Gastroesophageal sphincter (tissue), 4 donors: ENCODE measurements at regions not wholly inside any gene's neighbourhood (a gene's known extent, or its start where the extent isn't known, plus 50 kb on each side); places are given as distances from the start of the nearest gene placed in this dataset.
"Not testable (repeated sequence)": the region's sequence is repeated elsewhere in the genome, so short reads cannot be mapped to it uniquely, and the experiment has no call there.

ENCODE experiments used
- ATAC-seq: fragments of 150-250 bp; one replicate; pipeline ENCODE4 v1.9.1; 2016; ENCODE audit warnings: mild to moderate bottlenecking, moderate library complexity
- H3K27ac ChIP-seq, 4 donors: fragments of 200-600 bp; sonication (generic) in 3 of 4; 1 replicate in 3 of 4; 2 replicates in 1 of 4; pipeline ENCODE4 v1.5.1; 2016 to 2019
- H3K27me3 ChIP-seq: fragments of 200-600 bp; sonication (generic); one replicate; pipeline ENCODE4 v1.5.1; 2019
- H3K36me3 ChIP-seq, 2 donors: fragments of 200-600 bp; sonication (generic); one replicate each; pipeline ENCODE4 v1.5.1; 2019; ENCODE audit warnings: control low read depth in 1 of 2
- H3K4me1 ChIP-seq, 3 donors: fragments of 200-600 bp; sonication (generic); 1 replicate in 2 of 3; 2 replicates in 1 of 3; pipeline ENCODE4 v1.5.1; 2016 to 2019; ENCODE audit warnings: control low read depth in 2 of 3
- H3K4me3 ChIP-seq, 2 donors: fragments of 200-600 bp; sonication (generic); one replicate each; pipeline ENCODE4 v1.5.1; 2019; ENCODE audit warnings: mild to moderate bottlenecking in 1 of 2, moderate library complexity in 1 of 2
- H3K9me3 ChIP-seq, 3 donors: fragments of 200-600 bp; sonication (generic); one replicate each; pipeline ENCODE4 v1.5.1; 2017 to 2019; ENCODE audit warnings: control low read depth in 2 of 3
- CTCF ChIP-seq, 4 experiments: fragments of 200-600 bp in 2 of 4; fragments of 450-650 bp in 2 of 4; sonication (generic) in 1 of 4; IDR thresholded peaks; one replicate each; pipeline ENCODE4 v1.5.1; 2017 to 2019; ENCODE audit warnings: antibody characterized with exemption in 4 of 4, mild to moderate bottlenecking in 2 of 4, moderate library complexity in 2 of 4
- EP300 ChIP-seq: sonication (generic); formaldehyde crosslinking; IDR thresholded peaks from one replicate; pipeline ENCODE4 v1.6.1; 2017; ENCODE audit warnings: antibody characterized with exemption, mild to moderate bottlenecking
- POLR2A ChIP-seq, 2 donors: fragments of 450-650 bp; IDR thresholded peaks; one replicate each; pipeline ENCODE4 v1.6.1; 2017; ENCODE audit warnings: antibody characterized with exemption in 2 of 2, mild to moderate bottlenecking in 2 of 2, moderate library complexity in 1 of 2
- POLR2AphosphoS5 ChIP-seq: sonication (generic); formaldehyde crosslinking; IDR thresholded peaks from one replicate; pipeline ENCODE4 v1.6.1; 2017; ENCODE audit warnings: antibody characterized with exemption
- WGBS, 2 donors: methylation state at CpG; one replicate each; pipeline ENCODE4 v1.1.5; 2018; ENCODE audit warnings: low coverage in 1 of 2; 5-methylcytosine and 5-hydroxymethylcytosine counted together

DNA sequence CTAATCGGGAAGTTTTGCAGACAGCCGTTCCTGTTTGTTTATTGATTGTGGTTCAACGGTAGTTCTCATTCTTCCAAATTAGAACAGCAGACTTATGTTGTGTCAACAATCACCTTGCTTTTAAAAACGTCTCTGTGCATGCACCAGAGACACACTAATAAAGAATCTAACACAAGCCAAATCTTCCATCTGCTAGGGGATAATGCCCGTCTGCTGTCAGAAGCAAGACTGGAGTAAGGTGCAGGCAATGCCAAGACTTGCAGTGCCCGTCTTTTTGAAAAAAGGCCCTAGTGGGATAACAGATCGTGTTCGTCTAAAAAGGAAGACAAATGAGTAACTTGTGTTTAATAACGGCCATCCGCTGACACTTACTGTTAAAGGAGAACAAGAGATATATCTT is 158.4 kb downstream of the KCNJ2 start:
- Histone ChIP-seq H3K27ac (no peak overlapping the region), H3K4me1 (no peaks in the 10 kb centered on the region), H3K27me3 (no peaks in the 10 kb centered on the region), H3K9me3 (no peaks in the 10 kb centered on the region), H3K4me3 (no peak overlapping the region), H3K36me3 (no peaks in the 10 kb centered on the region)
- WGBS, 2 donors: 49 to 50% methylated on average over 10 of the region's 10 CpGs
- TF ChIP-seq POLR2AphosphoS5 (no peak), CTCF (IDR thresholded peaks at IDR 0.05) (no peak)
- ATAC-seq: no peak

DNA sequence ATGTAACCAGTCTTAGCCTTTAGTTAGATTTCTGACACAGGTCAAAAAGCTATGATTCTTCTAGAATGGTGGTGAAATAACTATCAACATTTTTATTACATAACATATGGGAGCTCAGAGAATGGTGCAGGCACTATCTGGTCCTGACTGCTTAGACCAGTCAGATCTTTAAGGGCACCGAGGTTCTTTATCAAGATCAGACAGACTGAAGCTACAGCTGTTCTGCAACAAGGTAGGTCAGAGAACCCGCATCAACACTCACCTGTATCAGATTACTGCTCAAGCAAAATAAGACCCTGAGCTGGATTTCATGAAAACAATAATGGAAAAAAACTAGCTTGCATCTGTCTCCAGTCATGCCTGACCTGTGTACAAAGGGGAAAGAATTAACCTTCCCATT is 160.4 kb downstream of the KCNJ2 start:
- Histone ChIP-seq H3K4me1 (no peaks in the 10 kb centered on the region), H3K27me3 (no peaks in the 10 kb centered on the region), H3K36me3 (no peaks in the 10 kb centered on the region), H3K27ac (no peak overlapping the region), H3K9me3 (no peaks in the 10 kb centered on the region), H3K4me3 (no peak overlapping the region)
- WGBS, 2 donors: 95 to 100% methylated on average over 2 of the region's 2 CpGs
- TF ChIP-seq POLR2AphosphoS5 (no peak), CTCF (IDR thresholded peaks at IDR 0.05) (no peak), EP300 (no peak), POLR2A (IDR thresholded peaks at IDR 0.05) (no peak)
- no peak for ATAC-seq

- H3K9me3 ChIP-seq, H3K36me3 ChIP-seq, H3K27me3 ChIP-seq, ATAC-seq, H3K27ac ChIP-seq, H3K4me3 ChIP-seq, H3K4me1 ChIP-seq: not testable (repeated sequence)
- 100% methylated on average over 1 of the region's 1 CpG; no CpG with 5 or more reads in 1 of the 2 donors for WGBS, 2 donors
These were observed 161.7 kb downstream of the KCNJ2 start for GRCh38 chr17:70331066-70331465.

GRCh38 chr17:70332356-70333210 is 163.3 kb downstream of the KCNJ2 start:
- Histone ChIP-seq H3K4me1 (no peaks in the 10 kb centered on the region), H3K36me3 (no peaks in the 10 kb centered on the region), H3K27me3 (no peaks in the 10 kb centered on the region), H3K9me3 (no peaks in the 10 kb centered on the region), H3K27ac (no peak overlapping the region), H3K4me3 (no peak overlapping the region)
- no peak for ATAC-seq
- 28 to 63% methylated on average over 2 to 6 of the region's 6 CpGs for WGBS, 2 donors
- no peak for TF ChIP-seq POLR2AphosphoS5
- no peak for TF ChIP-seq POLR2A (IDR thresholded peaks at IDR 0.05)
- no peak for TF ChIP-seq CTCF (IDR thresholded peaks at IDR 0.05)
- no peak for TF ChIP-seq EP300

- H3K9me3 ChIP-seq: no peaks in the 10 kb centered on the region
- H3K4me1 ChIP-seq: no peaks in the 10 kb centered on the region
- ATAC-seq: no peak
- WGBS, 2 donors: 53 to 90% methylated on average over 1 to 2 of the region's 2 CpGs
- no peaks in the 10 kb centered on the region for H3K36me3 ChIP-seq
- no peak overlapping the region for H3K27ac ChIP-seq
- no peaks in the 10 kb centered on the region for H3K27me3 ChIP-seq
- TF ChIP-seq CTCF (IDR thresholded peaks at IDR 0.05) (no peak), POLR2AphosphoS5 (no peak), EP300 (no peak), POLR2A (IDR thresholded peaks at IDR 0.05) (no peak)
- no peak overlapping the region for H3K4me3 ChIP-seq
These were observed 167.1 kb downstream of the KCNJ2 start for GRCh38 chr17:70336411-70336810.
